ENCODE measurements at regions not wholly inside any gene's neighbourhood (a gene's known extent, or its start where the extent isn't known, plus 50 kb on each side); places are given as distances from the start of the nearest gene placed in this dataset.

DNA sequence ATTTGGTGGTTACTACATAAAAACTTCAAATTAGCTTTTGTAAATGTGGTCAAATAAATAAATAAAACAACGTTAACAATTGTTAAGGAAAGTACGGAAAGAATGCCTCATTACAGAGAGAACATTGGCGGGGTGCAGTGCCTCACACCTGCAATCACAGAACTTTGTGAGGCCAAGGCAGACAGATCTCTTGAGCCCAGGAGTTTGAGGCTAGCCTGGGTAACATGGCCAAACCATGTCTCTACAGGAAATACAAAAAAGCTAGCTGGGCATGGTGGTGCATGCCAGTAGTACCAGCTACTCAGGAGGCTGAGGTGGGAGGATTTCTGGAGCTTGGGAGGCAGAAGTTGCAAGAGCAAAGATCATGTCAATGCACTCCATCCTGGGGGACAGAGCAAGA lies 59.4 kb upstream of the VPREB1 start:
- H3K4me3 ChIP-seq: no peak overlapping the region
- no peaks in the 10 kb centered on the region for H3K36me3 ChIP-seq
- TF ChIP-seq POLR2AphosphoS5 (IDR thresholded peaks at IDR 0.05; ENCODE audit: insufficient read depth in 1 of 2, low read depth in 1 of 2) (no peak), POLR2A (IDR thresholded peaks at IDR 0.05) (no peak), CTCF (IDR thresholded peaks at IDR 0.05) (no peak)
- no peaks in the 10 kb centered on the region for H3K4me1 ChIP-seq
- H3K27me3 ChIP-seq: no peaks in the 10 kb centered on the region
- H3K9me3 ChIP-seq: no peaks in the 10 kb centered on the region
- intact Hi-C loops (cut with DNase I): no loop called here
- DNase-seq (ENCODE audit: extremely low spot score in 2 of 2): peak in 1 of 2 donors; percentile 27
- H3K27ac ChIP-seq: no peak overlapping the region

DNA sequence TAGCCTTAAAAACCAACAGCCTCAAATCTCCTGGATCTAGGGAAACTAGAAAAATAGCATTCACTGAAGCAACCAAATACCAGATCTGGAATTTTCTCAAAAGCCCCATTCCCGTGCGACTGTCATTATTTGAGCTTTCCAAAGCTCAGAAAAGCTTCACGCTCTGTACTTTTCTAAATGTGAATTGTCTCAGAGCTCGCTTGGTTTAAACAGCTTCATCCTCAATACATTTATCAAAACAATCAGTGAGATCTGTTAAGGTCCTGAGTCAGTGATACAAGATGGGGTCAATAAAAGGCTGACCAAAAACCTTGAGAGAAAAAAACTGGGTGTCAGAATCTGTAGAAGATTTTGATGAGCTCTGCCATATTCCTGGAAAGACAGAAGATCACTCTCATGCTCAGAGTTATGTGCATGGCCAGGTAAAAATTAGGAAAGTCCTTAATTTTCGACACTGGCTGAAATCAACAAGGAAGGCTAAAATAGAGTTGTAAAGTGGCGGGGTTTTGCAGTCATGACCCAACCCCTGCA lies 60.2 kb upstream of the VPREB1 start:
- intact Hi-C loops (cut with DNase I): no loop called here
- no peak for DNase-seq (ENCODE audit: extremely low spot score in 2 of 2)
- TF ChIP-seq POLR2A (IDR thresholded peaks at IDR 0.05): no peak
- TF ChIP-seq POLR2AphosphoS5 (IDR thresholded peaks at IDR 0.05; ENCODE audit: insufficient read depth in 1 of 2, low read depth in 1 of 2): no peak
- TF ChIP-seq CTCF (IDR thresholded peaks at IDR 0.05): no peak
- no peaks in the 10 kb centered on the region for H3K36me3 ChIP-seq
- H3K4me1 ChIP-seq: no peaks in the 10 kb centered on the region
- no peak overlapping the region for H3K4me3 ChIP-seq
- H3K27ac ChIP-seq: no peak overlapping the region
- H3K27me3 ChIP-seq: no peaks in the 10 kb centered on the region
- H3K9me3 ChIP-seq: no peaks in the 10 kb centered on the region

DNA sequence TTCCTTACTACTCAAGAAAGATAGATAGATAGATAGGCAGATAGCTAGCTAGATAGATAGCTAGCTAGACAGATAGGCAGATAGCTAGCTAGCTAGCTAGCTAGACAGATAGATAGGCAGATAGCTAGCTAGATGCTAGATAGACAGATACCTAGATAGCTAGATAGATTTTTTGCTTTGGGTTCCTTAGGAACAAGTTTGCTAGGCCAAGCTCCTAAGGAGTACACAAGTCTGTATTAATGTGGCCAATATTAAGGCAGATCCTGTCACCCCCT lies 61.7 kb upstream of the VPREB1 start:
- no peak overlapping the region for H3K27ac ChIP-seq
- TF ChIP-seq CTCF (IDR thresholded peaks at IDR 0.05): no peak
- TF ChIP-seq POLR2AphosphoS5 (IDR thresholded peaks at IDR 0.05; ENCODE audit: insufficient read depth in 1 of 2, low read depth in 1 of 2): no peak
- TF ChIP-seq POLR2A (IDR thresholded peaks at IDR 0.05): no peak
- no peaks in the 10 kb centered on the region for H3K36me3 ChIP-seq
- DNase-seq (ENCODE audit: extremely low spot score in 2 of 2): peak in 1 of 2 donors; percentile 10
- intact Hi-C loops (cut with DNase I): no loop called here
- no peaks in the 10 kb centered on the region for H3K4me1 ChIP-seq
- H3K9me3 ChIP-seq: no peaks in the 10 kb centered on the region
- H3K4me3 ChIP-seq: no peak overlapping the region
- no peaks in the 10 kb centered on the region for H3K27me3 ChIP-seq

DNA sequence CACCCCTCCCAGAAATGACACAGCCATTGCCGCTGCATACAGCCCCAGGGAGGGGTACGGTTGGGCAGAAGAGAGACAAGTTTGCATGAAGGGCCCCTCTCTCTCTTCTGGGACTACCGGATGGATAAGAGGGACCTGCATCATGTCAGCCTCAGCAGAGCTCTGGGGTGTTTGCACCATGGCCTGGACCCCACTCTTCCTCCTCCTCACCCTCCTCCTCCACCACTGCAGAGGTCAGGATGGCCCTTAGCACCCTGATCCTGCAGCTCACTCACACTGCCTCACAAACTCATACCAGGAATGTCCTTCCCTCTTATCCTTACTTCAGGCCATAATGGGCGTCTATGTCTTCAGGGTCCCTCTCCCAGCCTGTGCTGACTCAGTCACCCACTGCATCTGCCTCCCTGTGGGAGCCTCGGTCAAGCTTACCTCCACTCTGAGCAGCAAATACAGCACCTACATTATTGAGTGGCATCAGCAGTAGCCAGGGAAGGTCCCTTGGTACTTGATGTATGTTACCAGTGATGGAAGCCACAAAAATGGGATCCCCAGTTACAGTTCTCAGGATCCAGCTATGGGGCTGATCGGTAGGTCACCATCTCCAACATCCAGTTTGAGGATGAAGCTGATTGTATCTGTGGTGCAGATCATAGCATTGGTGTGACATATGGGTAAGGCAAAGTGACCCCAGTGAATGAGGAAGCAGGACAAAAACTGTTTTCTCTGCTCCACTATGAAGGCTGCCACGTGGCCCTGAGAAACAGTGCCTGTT lies 62.2 kb upstream of the VPREB1 start:
- H3K27me3 ChIP-seq: no peaks in the 10 kb centered on the region
- intact Hi-C loops (cut with DNase I): no loop called here

More for the DNA sequence above, 62.2 kb upstream of the VPREB1 start:
- peak in 1 of 2 donors; percentile 62 for DNase-seq (ENCODE audit: extremely low spot score in 2 of 2)
- Histone ChIP-seq H3K4me1 (no peaks in the 10 kb centered on the region), H3K4me3 (no peak overlapping the region), H3K9me3 (no peaks in the 10 kb centered on the region), H3K36me3 (no peaks in the 10 kb centered on the region), H3K27ac (no peak overlapping the region)
- TF ChIP-seq POLR2A (IDR thresholded peaks at IDR 0.05) (no peak), CTCF (IDR thresholded peaks at IDR 0.05) (no peak), POLR2AphosphoS5 (IDR thresholded peaks at IDR 0.05; ENCODE audit: insufficient read depth in 1 of 2, low read depth in 1 of 2) (no peak)

All from vagina (tissue), 2 donors.